IMR-90 (cell line): ENCODE measurements at regions not wholly inside any gene's neighbourhood (a gene's known extent, or its start where the extent isn't known, plus 50 kb on each side); places are given as distances from the start of the nearest gene placed in this dataset.

Experiments used
- CTCF ChIP-seq: conservative IDR thresholded peaks from 2 replicates; pipeline ENCODE4 v1.5.1; 2012; ENCODE audit warnings: mild to moderate bottlenecking, low read depth, low read length, improper control_type of control experiment
- ELK1 ChIP-seq: fragments of 150-350 bp; IDR thresholded peaks from 2 replicates; pipeline ENCODE4 v1.6.1; 2016; ENCODE audit warnings: low read depth, mild to moderate bottlenecking, low read length, moderate library complexity, borderline replicate concordance
- POLR2A ChIP-seq: IDR thresholded peaks from 2 replicates; pipeline ENCODE4 v1.6.1; 2012; ENCODE audit warnings: mild to moderate bottlenecking, low read depth, low read length
- RFX5 ChIP-seq: IDR thresholded peaks from 2 replicates; pipeline ENCODE4 v1.8.0; 2012; ENCODE audit warnings: low read depth, mild to moderate bottlenecking, low read length, moderate library complexity

- TF ChIP-seq POLR2A (no peak), CTCF (no peak), ELK1 (no peak), RFX5 (no peak)
These were observed 146.4 kb upstream of the LRRC7 start for GRCh38 chr1:69421286-69421685.
